Stimulated activated CD8-positive, alpha-beta memory T cell treated with anti-CD3 and anti-CD28 coated beads, Interleukin-4, amount 100 ng/mL, for 24 hours (primary cell): ENCODE measurements at regions not wholly inside any gene's neighbourhood (a gene's known extent, or its start where the extent isn't known, plus 50 kb on each side); places are given as distances from the start of the nearest gene placed in this dataset.

ENCODE experiments used
- DNase-seq: peaks from one replicate; pipeline ENCODE4 v3.0.0-alpha.2; 2020; ENCODE audit warnings: low read depth

DNA sequence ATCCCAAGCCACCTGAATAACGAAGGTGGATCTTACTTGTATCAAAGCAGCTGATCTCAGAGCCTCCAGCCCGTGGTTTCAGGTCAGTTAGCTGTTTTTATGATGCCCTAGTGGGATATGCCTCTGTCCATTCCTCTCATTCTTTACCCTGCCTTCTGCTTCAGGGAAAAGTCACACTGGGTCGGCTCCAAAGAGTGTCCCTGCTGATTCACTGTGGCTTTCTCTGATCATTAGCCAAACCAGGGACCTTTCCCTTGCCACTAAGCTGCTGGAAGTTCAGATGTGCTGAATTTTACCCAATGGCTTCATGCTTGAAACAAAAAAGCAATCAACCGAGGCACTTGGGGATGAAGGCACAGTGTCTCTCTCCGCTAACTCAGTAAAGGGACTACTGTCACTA lies 170.2 kb upstream of the SALL1 start:
- DNase-seq, result no peak

DNA sequence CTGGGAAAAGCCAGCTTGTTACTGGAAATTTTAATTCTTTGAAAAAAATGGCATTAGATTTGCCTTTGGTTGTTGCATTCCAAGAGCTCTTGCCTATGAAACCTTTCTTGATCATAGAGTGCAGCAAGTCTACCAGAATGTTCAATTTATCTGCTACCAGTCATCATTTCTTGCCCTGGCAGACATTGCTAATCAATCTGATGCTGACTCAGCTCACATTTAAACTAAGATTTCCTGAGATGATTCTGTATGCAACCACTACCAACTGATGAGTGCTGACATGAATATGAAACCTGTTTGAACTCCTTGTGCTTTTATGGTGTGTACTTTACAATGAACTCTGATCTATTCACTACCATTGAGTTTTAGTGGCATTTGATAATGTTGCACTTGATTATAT lies 166.5 kb upstream of the SALL1 start:
- no peak for DNase-seq

DNA sequence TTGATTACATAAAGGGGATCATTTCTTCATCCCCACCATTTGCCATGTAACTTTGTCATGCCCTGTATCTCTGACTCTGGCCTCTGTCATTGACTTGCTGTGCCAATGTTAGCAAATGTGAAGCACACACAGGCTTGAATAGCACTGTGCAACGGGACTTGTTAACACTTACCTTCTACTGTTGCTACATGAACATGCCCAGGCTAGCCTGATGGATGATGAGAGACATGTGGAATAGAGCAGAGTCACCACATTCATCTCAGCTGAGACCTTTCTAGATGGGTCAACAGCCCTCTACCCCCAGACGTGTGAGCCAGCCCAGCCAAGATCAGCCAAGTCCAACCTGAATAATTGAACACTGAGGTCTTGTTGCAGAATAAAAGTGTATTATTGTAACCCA lies 162.1 kb upstream of the SALL1 start:
- no peak for DNase-seq

DNA sequence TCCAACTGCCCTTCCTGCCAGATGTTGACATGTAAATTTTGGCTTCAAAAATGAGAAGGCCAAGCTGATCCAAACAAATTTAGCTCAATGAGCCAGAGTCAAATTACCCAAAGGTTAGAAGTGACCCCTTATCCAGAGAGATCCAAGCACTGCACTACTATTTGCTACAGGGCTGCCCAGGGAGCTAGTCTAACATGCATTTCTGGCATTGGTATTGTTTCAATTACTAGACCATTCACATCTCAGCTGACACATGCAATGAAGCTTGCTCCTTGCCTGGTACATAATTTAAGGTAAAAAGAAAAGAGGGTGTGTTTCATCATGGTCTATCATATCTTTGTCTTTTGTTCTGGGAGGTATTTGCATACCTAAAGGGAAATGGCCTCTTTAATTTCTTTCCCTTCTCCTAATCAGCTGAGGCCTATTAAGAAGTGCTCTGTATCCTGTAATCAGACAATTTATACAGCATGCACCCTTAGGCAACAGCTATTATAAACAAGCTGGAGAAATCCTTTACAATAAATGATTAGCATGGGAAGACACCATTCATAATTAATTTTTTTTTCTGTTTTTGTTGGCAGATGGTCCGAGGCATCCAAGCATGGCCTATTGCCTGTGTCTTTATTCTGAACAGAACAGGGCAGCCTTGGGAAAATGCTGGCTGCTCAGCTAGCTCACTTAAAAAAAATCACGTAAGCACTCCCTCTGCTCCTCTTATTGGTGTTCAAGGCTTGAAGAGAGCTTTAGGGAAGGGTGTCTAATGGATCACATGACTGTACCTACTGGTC lies 161.5 kb upstream of the SALL1 start:
- no peak for DNase-seq

DNA sequence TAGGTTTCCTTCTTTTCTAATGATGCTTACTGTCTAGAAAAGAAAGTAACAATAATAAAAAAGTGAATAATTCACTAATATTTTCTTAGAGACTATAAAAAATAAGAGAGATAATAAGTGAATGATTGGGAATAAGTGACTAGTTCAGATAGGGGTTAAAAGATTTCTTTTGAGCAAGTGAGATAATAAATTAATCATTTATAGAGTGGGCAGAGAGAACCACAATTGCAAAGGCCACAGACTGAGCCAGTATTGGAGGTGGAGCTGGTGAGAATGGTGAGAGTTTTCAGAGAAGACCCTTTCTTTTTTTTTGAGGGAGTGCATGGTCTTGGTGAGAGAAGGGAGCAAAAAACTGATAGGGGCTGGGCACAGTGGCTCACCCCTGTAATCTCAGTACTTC lies 159.1 kb upstream of the SALL1 start:
- no peak for DNase-seq

DNA sequence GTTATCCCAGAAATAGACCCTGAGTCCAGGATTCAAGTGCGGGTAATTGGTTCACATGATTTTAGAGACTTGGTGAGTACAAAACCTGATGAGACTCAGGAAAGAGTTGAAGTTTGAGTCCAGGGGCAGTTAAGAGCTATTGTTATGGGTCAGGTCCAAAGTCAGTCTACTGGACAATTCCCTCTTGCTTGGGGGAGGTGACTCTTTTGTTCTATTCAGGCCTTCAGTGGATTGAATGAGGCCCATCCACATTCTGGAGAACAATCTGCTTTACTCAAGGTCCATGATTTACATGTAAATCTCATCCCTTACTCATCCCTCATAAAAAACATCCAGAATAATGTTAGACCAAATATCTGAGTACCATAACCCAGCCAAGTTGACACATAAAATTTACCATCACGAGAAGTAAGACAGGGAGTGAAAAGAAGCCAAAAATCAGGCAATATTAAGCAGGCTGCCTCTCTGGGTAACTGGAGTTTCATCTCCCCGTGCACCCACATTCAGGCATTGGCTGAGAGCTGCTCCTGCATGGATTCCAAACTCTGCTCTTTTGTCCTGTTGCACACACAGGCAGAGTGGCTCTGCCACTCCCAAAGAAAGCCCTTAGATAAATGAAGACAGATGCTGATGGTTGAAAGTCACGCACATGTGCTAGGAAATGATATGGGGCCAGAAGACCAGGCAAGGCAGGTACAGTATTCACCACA lies 156.0 kb upstream of the SALL1 start:
- no peak for DNase-seq

DNA sequence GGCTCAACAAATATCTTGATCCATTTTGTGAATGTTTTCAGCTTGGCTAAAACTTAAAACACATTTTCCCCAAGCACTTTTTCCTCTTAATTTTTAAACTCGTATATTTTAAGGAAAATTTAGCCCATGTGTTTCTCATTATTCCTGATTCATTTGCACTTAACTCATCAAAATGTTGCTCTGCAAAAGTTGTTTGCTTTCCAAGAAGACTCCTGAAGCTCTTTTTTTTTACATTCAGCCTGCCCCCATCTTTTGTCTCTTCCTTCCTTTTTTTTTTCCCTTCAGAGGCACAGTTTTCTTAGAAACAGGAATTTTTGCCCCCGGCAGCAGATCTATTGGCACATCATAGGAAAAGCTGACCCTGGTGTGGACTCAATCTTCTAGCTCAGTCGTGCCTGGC lies 155.0 kb upstream of the SALL1 start:
- no peak for DNase-seq

DNA sequence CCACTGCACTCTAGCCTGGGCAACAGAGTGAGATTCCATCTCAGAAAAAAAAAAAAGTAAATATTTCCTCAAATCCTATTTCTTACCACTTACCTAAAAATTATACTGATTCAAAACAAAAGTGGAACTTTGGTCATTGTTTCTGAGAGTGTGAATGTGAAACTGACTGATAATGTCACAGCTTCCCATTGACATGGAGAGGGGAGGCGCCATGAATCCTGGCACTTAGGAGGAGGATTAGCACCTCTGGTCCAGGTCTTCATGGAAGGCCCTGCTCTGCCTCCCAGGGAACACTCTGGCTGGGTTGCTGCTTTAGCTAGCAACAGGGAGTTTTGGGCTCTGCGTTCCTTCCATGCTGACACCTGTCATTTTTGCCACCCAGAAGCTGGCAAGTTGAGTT lies 154.3 kb upstream of the SALL1 start:
- DNase-seq, result no peak

DNA sequence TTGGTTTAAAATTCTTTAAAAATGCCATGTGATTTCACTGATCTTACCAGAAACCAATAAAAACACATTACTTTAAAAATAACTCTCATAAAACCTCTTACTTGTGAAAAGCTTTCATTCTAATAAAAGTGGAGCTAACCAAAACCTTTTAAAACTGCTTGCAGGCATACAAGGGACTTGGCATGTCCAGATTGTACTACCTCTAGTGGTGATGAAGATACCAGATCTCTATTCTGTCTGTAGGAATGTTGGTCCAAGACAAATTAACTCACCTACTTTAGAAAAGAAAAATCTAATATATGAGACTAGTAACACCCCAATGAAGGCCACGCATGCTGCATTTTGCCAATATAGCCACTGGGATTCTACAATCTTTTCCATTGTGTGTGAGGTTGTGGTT lies 151.0 kb upstream of the SALL1 start:
- DNase-seq, result no peak

DNA sequence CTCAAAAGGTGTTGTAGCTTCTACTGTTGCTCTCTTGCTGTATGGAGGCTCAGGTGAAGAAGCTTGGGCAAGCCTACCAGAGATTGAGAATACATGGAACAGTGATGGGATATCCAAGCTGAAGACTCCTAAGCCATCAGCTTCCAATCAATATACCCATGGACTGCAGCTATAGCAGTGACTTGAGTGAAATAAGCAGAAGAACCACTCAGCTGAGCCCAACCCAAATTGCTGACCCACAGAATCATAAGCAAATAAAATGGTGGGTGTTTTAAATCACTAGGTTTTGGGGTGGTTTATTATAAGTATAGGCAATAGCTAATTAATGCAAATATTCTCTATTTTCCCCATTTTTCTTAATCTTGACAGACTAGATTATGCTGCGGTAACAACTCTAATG lies 147.7 kb upstream of the SALL1 start:
- no peak for DNase-seq

DNA sequence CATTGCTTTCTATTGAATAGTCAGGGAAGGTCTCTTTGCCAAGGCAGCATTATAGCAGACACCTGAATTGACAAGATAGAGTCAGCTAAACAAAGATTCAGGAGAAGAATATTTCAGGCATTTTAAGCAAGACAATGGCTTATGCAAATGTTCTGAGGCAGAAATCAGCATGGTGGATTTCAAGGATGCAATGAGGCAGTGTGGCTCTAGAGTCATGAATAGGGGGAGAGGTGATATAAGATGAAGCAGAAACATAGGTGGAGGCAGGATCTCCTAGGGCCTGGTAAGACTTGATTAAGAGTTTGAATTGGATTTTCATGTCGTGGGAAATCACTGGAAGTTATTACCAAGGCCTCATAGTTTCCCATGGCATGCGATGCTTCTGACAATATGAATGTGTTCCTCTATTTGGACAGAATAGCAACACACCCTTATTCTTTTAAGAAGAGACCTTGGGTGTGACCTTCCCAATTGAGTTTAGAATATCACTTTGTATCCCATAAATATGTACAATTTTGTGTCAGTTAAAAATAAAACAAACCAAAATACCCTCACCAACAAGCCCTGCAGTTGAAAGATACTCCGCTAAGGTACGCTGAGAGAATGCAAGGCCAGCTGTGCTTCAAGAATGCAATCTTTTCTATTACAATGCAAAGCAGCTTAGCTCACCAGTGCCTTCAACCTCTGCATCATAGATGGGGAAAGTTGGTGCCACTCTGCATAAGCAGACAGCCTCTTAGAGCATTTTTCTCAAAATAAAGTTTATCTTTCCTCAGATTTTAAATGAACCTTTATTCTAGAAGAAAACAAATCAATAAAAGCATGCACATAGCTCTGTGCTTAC lies 139.6 kb upstream of the SALL1 start:
- no peak for DNase-seq

DNA sequence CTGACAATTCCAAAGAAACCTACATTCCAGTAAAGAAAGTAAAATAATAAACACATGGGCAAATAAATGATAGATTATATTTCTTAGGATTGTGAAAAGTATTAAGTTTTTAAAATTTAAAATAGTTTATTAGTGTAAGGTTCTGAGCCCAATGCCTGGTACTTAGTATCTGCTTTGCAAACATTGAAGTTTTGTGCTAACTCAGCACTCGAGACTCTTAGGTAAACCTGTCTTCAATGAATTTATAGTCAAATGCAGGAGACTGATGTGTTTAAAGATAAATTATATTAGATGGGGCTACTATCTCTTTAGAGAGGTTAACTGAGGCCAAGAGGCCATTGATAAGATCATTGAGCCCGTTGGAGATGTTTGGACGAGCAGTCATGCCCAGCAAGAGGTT lies 138.3 kb upstream of the SALL1 start:
- no peak for DNase-seq

DNA sequence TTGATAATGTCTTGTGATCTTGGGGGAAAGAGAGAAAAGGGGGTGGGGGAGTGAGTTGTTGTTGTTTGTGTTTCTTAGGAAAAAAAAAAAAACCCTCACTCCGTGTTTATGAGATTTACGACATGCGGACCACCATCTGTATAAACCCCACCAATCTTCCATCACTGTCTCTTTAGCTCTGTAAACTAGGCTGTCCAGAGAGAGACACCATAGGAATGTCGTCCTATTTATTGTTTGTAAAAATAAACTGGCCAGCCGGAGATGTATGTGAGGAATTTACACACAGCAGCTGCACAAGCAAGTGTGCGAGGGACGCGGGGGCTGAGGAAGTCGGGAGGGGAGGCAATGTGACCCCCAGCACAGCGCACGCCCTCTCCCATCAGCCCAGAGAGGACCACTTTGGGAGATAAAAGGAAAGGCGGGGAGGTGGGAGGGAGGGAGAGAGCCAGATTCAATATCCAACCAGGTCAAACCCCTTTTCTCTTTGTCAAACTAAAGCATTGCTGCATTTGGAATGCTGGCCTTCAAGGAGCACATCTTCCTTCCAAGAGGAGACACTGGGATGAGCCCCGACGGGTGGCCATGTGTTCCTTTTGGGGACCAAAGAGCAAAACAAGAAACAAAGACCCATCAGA lies 136.2 kb upstream of the SALL1 start:
- DNase-seq, result no peak

DNA sequence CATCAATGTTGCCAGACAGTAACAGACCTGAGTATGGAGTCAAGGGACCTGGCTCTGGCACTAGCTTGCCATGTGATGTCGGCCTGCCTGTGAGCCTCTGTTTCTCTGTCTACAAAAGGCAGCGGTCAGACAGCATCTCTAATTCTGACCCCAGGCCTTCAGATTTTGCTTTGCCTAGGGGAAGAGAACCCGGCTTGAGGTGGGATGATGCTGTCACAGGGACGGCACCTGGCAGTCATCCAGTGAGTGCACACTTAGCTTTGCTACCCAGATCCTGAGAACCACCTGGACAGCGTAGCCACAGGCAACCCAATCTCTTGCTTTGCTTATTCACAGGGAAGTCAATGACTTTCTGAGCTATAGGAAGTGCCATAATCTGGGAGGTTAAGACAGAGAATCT lies 135.2 kb upstream of the SALL1 start:
- DNase-seq, result no peak

DNA sequence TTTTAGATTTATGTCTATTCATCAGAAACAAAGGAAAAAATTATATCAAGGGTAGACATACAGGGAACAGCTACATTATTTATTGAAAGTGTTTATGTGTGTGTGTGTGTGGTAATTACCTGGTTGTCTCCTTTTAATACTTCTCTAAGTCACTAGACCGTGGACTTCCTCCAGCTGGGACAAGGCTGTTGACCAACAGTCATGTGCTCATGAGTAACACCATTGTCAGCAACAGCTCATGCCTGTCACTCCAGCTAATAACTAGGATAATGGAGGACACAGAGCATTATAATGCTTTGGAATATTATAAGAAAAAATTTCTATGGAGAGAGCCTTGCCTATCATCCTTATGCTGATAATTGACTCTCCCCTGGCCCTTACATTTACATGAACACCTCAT lies 125.3 kb upstream of the SALL1 start:
- no peak for DNase-seq

DNA sequence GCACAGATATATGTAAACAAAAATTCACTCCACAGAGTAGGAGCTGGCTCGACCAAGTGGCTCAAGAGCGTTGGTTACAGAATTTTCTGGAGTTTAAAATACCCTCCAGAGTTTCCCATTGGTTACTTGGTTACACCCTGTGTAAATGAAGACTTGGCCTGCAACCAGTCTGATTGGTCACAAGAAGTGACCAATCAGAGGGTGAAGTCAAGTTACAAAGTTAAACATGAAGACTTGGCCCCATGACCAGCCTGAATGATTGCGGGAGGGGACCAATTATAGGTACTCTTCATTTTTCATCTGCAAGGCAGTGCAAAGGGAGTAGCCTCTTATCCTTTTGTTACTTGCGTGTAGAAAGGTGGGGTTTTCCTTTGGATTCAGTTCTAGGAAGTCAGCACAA lies 121.3 kb upstream of the SALL1 start:
- no peak for DNase-seq

DNA sequence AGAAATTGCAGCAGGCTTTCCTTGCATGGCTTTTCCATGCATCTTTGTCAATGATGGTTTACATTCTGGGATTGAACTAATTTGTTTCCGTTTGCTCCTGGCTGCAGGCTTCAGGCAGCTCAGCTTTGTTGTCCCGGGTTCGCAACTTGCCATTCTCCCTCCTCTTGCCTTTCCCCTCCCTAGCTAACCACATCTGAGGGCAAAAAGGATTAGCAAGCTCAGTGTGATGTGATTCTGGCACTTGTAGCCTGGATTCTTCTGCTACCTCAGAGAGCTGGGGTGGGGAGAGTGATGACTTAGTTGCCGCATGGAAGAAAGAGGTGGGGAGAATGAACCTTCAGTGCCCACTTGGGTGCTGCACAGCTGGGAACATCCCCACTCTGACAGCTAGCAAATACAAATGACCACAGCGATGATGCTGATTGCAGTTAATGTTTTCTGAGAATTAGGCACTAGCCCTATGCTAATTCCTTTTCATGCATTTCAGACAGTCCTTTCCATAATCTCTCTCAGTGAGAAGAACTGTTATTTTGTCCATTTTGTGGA lies 120.2 kb upstream of the SALL1 start:
- no peak for DNase-seq

DNA sequence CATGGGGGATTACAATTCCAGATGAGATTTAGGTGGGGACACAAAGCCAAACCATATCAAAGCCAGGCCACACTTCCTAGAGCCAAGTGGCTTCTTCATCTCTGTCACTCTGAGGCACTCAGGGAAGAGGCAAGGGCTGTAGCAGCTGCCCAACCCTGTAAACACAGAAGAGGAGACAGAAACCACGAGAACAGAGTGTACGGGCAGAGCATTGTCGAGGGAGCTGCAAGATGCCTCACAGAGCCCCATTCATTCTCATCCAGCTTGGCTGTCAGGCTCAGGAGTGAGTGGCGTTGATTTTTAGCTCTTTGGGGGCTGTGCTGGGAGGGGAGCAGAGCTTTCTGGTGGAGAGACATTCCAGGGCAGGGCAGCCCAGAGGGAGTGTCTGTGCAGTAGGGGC lies 117.2 kb upstream of the SALL1 start:
- no peak for DNase-seq

DNA sequence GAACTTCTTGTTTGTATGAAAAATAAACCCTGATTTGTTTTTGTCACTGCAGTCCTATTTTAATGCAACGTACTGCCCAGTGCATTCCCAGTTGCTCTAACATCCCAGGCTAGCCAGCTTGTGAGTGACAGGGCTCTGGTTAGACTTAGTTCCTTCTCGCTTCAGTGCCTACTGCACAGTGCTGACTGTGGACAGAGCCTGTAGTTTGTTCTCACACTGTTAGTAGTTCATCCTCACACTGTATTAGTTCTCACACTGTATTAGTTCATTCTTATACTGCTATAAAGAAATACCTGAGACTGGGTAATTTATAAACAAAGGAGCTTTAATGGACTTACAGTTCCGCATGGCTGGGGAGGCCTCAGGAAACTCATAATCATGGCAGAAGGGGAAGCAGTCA lies 116.6 kb upstream of the SALL1 start:
- no peak for DNase-seq

DNA sequence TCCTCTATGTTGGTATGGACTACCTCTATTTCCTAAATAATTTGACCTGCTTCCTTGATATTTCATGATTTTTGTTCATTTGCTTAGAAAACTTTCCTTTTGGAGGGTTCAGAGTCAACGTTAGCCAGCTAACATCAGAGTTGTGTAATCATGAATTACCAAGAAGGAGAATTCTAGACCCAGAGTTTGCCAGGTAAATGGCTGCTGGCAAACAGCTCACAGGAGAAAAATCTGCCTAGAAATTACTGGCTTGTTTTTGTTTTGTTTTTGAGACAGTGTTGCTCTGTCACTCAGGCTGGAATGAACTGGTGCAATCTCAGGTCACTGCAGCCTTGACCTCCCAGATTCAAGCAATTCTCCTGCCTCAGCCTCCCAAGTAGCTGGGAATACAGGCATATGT lies 111.4 kb upstream of the SALL1 start:
- no peak for DNase-seq

DNA sequence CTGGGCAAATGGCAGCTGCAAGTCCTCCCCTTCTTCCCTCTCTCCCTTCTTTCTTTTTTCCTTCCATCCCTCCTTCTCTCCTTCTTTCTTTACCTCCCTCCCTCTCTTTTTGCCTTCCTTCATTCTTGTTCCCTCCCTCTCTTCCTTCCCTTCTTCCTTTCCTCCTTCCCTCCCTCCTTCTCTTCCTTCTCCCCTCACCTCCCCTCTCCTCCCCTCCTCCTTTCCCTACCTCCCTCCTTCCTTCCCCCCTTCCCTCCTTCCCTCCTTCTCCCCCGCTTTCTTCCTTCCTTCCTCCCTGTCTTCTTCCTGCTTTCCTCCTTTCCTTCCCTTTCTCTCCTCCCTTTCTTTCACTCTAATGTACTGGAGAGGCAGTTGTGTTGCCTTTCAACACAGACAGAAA lies 110.8 kb upstream of the SALL1 start:
- no peak for DNase-seq

DNA sequence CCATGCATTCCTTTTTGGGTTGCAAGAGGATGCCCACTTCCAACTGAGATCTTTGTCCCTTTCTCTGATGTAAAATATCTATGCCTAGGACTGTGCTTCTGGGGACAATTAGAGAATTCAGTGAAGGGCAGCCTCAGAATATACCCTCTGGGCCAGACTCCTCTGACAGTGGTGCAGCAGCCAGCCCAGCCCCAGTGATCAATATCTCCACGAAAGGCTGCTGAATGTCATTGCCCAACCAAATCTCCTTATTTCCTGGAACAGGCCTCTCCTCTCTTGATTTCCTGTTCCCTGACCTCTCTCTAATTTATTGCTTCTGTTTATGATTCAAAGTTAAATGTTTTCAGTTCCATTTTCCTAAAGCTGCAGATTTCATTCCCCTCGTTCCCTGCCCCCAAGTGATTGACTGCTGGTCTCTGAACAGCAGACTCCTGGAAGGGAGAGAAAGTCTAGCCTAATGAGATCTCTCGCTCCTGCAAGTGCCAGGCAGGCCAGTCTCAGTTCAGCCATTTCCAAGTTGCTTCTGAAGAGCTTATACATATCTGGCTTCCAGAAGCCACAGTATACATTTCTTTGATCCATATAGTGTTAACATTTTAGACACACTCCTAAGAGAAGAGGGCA lies 104.4 kb upstream of the SALL1 start:
- no peak for DNase-seq
